ENCODE measurements at regions not wholly inside any gene's neighbourhood (a gene's known extent, or its start where the extent isn't known, plus 50 kb on each side); places are given as distances from the start of the nearest gene placed in this dataset.

- Mint-ChIP-seq H3K36me3 (no peaks in the 10 kb centered on the region), H3K27ac (no peak overlapping the region), H3K4me1 (ENCODE audit: low read depth) (no peaks in the 10 kb centered on the region), H3K27me3 (no peaks in the 10 kb centered on the region), H3K9me3 (ENCODE audit: low read depth) (peaks cover 7% of the 10 kb centered on the region), H3K4me3 (no peak overlapping the region)
Measured at GRCh38 chr2:14577843-14578242, 54.7 kb upstream of the LRATD1 start.

Measured in activated naive CD8-positive, alpha-beta T cell (primary cell).